Left colon (tissue), 2 donors: ENCODE measurements at regions not wholly inside any gene's neighbourhood (a gene's known extent, or its start where the extent isn't known, plus 50 kb on each side); places are given as distances from the start of the nearest gene placed in this dataset.
A peak's percentile ranks its signal among the peaks of the same experiment; 100 is the strongest.
"Not testable (repeated sequence)": the region's sequence is repeated elsewhere in the genome, so short reads cannot be mapped to it uniquely, and the experiment has no call there.

Experiments used
- ATAC-seq: fragments of 200-7000 bp; cut with Tn5 transposase; one replicate; pipeline ENCODE4 v1.9.1; 2020; ENCODE audit warnings: mild to moderate bottlenecking, moderate library complexity
- DNase-seq, 2 donors: peaks; one replicate each; pipeline ENCODE4 v3.0.0-alpha.2; 2020
- intact Hi-C, 2 donors: fragments of 100-400 bp; cut with DNase I in 1 of 2; cut with micrococcal nuclease in 1 of 2; formaldehyde crosslinking; loops; one replicate each; pipeline versions ENCODE4 v1.11.2 to v1.14.0; 2022; cut with DNase I, micrococcal nuclease
- donor health status: DM: no; HTN: no; CAD: no.
- donor health status: DM: yes; HTN: yes; CAD: no.

GRCh38 chr12:62003701-62004100 lies 256.5 kb upstream of the USP15 start:
- ATAC-seq (no peak), DNase-seq (no peak)
- intact Hi-C loops = no loop called here

DNA sequence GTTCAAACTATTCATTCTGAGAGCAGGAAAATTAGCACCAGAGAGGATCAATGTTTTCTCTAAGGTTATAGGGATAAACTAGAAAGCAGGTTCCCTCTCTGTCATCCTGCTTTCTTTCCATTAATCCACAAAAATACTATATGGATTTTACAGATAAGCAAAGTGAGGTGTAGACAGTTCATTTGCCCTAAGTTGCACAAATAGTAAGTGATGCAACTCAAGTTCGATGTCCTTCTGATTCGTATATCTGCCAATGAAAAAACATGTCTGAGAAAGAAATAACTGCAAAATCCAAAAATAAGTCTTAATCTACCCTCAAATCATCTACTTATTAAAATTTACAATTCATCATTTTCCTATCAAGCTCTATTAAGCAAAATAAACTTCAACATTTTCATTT lies 254.6 kb upstream of the USP15 start:
- intact Hi-C loops = no loop called here
- DNase-seq (no peak), ATAC-seq (no peak)

GRCh38 chr12:62006076-62006732 lies 254.0 kb upstream of the USP15 start:
- ATAC-seq = no peak
- intact Hi-C loops = no loop called here
- no peak for DNase-seq

DNA sequence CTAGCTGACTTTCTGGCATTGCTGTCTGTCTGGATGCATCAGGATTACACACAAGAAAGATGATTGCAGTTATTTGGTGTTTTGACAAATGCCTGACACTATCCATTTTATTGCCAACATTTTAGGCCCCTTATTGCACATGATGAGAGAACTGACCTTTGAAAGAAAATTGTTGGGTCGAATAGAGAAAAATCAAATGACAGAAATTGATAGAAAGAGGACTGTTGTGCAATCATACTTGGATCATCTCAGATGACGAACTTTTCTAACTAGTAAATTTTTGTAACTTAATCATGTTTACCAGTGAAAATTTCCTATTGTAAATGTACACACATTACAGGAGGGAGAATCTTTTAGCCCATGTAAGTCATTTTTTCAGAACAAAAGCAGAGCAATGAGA lies 251.5 kb upstream of the USP15 start:
- ATAC-seq (no peak), DNase-seq (no peak)
- intact Hi-C loops = no loop called here

- intact Hi-C loops = no loop called here
- ATAC-seq (no peak), DNase-seq (no peak)
These were observed 250.8 kb upstream of the USP15 start for GRCh38 chr12:62009445-62009844.

DNA sequence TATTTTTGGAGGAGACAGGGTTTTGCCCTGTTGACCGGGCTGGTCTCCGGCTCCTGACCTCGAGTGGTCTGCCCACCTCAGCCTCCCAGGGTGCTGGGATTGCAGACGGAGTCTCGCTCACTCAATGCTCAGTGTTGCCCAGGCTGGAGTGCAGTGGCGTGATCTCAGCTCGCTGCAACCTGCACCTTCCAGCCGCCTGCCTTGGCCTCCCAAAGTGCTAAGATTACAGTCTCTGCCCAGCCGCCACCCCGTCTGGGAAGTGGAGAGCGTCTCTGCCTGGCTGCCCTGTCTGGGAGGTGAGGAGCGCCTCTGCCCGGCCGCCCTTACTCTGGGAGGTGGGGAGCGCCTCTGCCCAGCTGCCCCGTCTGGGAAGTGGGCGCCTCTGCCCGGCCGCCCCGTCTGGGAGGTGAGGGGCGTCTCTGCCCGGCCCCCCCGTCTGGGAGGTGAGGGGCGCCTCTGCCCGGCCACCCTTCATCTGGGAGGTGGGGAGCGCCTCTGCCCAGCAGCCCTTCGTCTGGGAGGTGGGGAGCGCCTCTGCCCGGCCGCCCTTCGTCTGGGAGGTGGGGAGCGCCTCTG lies 249.8 kb upstream of the USP15 start:
- intact Hi-C loops, ATAC-seq, DNase-seq: not testable (repeated sequence)

- ATAC-seq, intact Hi-C loops, DNase-seq: not testable (repeated sequence)
These were observed 249.2 kb upstream of the USP15 start for GRCh38 chr12:62010973-62011372.

GRCh38 chr12:62014330-62014729 lies 245.9 kb upstream of the USP15 start:
- ATAC-seq = no peak
- DNase-seq = no peak
- intact Hi-C loops = no loop called here

GRCh38 chr12:62016021-62016420 lies 244.2 kb upstream of the USP15 start:
- no peak for DNase-seq
- intact Hi-C loops = no loop called here

DNA sequence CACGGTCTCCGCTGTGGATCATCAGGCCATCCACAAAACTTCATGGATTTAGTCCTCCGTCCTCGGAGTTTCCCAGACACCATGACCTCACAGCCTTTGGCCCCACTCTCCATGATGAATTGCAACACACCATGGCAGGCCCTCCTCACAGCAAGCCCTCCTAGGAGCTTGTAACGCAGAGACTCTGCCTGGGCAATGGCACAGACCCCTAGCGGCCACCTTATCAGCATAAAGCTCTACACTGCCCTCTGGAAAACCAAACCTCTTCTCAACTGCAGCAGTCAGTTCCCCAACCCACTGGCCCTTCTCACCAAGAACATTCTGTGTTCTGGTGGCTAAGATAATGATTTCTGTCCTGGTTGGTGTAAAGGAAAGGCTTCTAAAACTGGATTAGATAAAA lies 238.4 kb upstream of the USP15 start:
- no peak for ATAC-seq
- no peak for DNase-seq
- intact Hi-C loops = no loop called here

More at GRCh38 chr12:62016021-62016420, 244.2 kb upstream of the USP15 start:
- ATAC-seq = no peak

DNA sequence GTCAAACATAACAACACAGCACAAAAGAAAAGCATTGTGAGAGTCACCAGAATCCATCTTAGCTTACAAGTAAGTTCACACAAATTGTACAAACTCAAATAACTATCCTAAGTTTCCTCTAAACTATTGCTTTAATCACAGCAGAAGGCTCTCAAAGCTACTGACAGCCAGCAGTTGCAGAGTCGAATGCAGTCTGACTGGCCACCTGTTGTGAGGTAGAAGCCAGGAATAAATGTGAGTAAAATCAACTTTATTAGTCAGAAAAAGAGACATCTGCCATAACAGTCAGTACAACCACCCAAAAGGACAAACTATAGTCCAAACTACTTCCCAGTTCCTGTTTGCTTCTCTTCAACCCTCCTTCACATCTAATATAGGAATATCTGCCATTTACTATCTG lies 231.7 kb upstream of the USP15 start:
- no peak for DNase-seq
- no peak for ATAC-seq
- intact Hi-C loops = no loop called here

DNA sequence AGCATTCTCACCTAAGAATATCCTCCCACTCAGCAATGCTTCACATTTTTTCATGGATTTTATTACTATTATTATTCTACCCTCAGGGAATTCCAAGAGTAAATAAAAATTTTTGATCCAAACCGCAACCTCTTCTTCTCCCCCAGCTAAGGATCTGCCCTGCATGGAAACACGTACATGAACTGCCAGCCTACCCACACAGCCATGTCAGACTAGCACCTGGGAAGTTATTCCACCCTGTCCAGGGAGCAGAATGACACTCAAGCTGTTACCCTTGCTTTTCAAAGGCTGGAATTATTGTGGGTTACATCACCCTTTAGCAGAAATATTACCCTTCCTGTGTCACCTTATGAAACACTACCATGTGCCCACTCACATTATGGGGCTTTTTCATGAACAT lies 227.3 kb upstream of the USP15 start:
- intact Hi-C loops = no loop called here
- DNase-seq (no peak), ATAC-seq (no peak)

DNA sequence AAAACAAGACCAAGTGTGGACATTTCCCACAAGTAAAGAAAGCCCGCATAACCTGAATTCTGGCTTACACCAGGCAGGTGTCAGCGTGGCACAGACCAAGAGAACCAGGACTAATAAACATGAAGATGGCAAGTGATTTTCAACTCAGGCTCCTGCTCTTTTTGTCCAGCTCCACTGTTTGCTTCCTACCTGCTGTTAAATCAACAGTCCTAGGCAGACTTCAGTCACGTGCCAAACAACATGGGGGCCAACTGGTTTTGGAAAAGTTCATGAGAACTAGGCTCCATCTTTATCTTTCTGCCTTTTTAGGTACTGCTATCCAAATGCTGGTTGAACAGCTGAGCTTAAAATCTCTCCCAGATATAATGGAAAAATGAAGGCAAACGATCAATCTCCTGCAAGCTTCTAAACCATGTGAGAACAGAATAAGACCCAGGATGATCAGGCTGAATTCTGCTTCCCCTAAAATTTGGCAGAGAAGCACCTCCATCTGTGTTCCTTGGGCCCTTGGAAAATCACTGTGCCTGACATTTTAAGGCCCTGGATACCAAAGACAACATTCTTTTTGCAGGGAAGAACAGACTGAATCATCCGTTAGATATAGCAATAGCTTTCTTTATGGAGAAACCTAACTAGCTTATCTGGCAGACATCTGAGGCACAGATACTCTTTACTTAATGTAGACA lies 215.6 kb upstream of the USP15 start:
- ATAC-seq (no peak), DNase-seq (no peak)
- intact Hi-C loops = no loop called here

DNA sequence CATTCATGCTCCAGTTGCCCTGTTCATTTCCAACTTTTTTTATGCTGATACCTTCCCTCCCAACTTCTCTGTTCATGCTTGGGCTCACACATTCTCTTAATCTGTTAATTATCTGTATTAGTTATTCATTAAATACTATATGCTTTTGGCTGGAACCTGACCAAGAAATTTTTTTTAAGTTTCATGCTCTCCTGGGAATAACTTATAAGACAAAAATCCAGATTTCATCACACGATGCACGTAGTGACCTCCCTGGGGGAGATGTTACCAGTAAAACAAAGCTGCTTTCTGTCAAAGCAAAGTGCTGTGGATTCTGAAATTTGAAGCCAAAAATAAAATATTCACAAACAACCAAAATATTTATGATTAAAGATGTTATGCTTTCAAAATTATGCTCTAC lies 215.0 kb upstream of the USP15 start:
- ATAC-seq (no peak), DNase-seq (no peak)
- intact Hi-C loops = no loop called here

DNA sequence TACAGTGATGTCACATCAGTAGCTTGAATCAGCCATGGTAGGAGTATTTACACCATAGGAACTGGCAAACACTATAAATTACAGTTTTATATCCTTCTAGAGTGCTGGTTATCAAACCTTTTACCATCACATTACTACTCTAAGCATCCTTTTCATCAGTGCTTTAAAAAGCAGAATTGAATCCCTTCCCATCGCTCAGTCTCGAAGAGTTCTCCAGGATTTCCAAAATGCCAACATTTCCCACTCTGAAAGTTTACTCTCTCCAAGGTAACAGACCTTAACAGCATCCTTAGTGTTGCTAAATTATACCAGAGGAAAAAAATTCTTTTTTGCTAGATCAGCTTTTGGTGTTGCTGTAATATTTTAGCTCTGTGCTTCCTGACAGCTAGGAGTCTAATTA lies 209.4 kb upstream of the USP15 start:
- no peak for ATAC-seq
- no peak for DNase-seq
- intact Hi-C loops = no loop called here

GRCh38 chr12:62069976-62070375 lies 190.2 kb upstream of the USP15 start:
- ATAC-seq (no peak), DNase-seq (no peak)
- intact Hi-C loops = no loop called here

DNA sequence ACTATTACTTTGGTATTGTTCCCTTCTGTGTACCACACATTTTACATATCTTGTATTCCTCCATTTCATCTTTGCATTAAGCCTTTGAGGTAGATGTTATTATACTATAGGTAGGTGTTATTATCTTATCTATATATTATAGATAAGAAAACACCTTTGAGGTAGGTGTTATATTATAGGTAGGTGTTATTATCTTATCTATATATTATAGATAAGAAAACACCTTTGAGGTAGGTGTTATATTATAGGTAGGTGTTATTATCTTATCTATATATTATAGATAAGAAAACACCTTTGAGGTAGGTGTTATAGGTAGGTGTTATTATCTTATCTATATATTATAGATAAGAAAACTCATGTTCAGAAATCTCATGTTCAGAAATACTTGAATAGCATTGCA lies 187.0 kb upstream of the USP15 start:
- ATAC-seq, intact Hi-C loops, DNase-seq: not testable (repeated sequence)

DNA sequence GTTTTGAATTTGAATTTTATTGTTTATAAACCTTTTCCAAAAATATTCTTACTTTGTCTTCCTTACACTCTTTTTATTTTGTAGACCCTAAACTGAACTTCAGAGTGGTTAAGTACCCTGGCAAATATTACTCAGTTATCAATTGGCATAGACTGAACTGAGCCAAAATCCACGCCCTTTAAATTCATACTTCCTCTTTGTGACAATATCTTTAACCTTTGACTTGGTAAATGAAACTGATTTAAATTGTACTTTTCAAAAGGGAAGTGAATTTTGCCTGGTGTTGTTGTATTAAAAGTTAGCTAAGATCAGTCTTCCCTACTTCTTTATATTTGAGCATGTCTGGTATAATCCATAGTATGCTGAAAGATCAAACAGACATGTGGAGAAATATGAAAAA lies 184.3 kb upstream of the USP15 start:
- intact Hi-C loops = no loop called here
- no peak for DNase-seq
- ATAC-seq = peak; percentile 37

GRCh38 chr12:62078020-62078419 lies 182.2 kb upstream of the USP15 start:
- DNase-seq (no peak), ATAC-seq (no peak)
- intact Hi-C loops = no loop called here

- intact Hi-C loops = no loop called here
These were observed 177.8 kb upstream of the USP15 start for GRCh38 chr12:62082448-62082847.

DNA sequence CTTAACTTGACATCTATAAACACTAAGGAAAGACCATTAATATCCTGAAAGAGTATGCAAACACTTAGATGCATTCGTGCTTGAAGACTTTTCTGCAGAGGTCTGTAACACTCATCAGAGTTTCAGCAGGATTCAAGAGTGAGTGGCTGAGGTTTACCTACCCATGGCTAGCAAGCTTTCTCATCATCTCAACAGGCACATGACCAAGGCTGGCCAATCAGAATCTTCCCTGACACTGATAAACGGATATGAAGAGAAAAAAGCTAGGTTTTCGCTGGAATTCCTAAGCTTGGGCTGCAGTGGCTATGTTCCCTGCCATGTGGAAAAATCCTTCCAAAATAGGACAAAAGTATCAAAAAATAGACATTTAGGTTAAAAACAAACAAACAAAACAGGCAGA lies 162.1 kb upstream of the USP15 start:
- ATAC-seq = no peak

More at GRCh38 chr12:62082448-62082847, 177.8 kb upstream of the USP15 start:
- DNase-seq (no peak), ATAC-seq (no peak)

More for the DNA sequence above, 162.1 kb upstream of the USP15 start:
- no peak for DNase-seq
- intact Hi-C loops = no loop called here
